ENCODE measurements at regions not wholly inside any gene's neighbourhood (a gene's known extent, or its start where the extent isn't known, plus 50 kb on each side); places are given as distances from the start of the nearest gene placed in this dataset.

DNA sequence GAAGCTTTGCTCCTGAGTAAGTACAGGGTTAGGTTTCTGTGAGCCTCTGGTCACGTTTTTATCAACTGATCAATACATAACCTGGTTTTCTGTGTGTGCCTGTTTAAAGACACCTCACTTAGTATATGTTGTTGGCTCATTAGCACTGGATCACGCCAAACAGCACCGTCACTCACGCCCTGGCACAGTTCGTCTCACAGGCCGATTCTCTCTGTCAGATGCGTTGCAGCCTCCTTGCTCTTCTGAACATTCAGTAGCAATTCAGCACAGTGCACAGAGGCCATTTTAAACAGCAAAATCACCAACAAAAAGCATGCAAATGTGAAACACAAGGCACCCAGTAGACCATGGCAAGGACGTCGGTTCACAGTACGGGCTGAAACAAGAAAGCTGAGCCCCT, 288.5 kb downstream of the IRS2 start:
- no peak for TF ChIP-seq POLR2A (IDR thresholded peaks at IDR 0.05; ENCODE audit: low read depth, low read length)
- TF ChIP-seq POLR2AphosphoS5 (IDR thresholded peaks at IDR 0.05; ENCODE audit: low read length): no peak

Measured in GM12878 (cell line).